ENCODE measurements at regions not wholly inside any gene's neighbourhood (a gene's known extent, or its start where the extent isn't known, plus 50 kb on each side); places are given as distances from the start of the nearest gene placed in this dataset.

DNA sequence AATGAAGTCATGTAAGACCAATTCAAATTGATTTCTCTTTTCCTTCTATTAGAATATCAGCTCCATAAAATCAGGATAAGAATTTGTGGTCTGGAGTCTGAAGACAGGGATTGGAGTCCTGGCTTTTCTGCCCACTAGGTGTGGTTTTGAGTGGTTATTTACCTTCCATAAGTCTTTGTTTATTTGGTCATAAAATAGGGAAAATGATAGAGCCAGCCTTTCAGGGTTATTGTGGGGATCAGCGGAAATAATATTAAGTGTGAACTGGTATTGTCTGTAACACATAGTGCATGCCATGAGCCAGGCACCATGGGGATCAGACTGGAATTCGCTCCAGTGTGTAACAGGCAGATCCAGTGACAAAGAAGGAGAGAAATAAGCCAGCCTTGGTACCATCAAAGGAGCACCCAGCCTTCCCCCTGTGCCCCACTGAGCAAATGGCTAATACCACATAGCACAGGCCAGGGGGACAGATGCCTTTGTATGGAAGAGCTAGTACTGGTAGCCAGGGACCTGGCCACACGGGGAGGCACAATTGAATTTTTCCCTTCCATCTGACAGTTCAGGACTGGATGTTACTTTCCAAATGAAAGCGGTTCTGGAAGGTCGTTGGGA is 509.7 kb upstream of the PODXL start:
- TF ChIP-seq, protein P1, sequence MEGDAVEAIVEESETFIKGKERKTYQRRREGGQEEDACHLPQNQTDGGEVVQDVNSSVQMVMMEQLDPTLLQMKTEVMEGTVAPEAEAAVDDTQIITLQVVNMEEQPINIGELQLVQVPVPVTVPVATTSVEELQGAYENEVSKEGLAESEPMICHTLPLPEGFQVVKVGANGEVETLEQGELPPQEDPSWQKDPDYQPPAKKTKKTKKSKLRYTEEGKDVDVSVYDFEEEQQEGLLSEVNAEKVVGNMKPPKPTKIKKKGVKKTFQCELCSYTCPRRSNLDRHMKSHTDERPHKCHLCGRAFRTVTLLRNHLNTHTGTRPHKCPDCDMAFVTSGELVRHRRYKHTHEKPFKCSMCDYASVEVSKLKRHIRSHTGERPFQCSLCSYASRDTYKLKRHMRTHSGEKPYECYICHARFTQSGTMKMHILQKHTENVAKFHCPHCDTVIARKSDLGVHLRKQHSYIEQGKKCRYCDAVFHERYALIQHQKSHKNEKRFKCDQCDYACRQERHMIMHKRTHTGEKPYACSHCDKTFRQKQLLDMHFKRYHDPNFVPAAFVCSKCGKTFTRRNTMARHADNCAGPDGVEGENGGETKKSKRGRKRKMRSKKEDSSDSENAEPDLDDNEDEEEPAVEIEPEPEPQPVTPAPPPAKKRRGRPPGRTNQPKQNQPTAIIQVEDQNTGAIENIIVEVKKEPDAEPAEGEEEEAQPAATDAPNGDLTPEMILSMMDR (IDR thresholded peaks at IDR 0.05): no peak
- no peak for TF ChIP-seq POLR2A (IDR thresholded peaks at IDR 0.05)

Data from vagina (tissue), 2 donors.